GM08714 (cell line): ENCODE measurements at regions not wholly inside any gene's neighbourhood (a gene's known extent, or its start where the extent isn't known, plus 50 kb on each side); places are given as distances from the start of the nearest gene placed in this dataset.

Experiments used
- H3K4me3 ChIP-seq: fragments of 200-500 bp; sonication (Bioruptor generic); 2 replicates; pipeline ENCODE4 v1.5.1; 2014; ENCODE audit warnings: mild to moderate bottlenecking, low read length, inconsistent platforms
- ZNF274 ChIP-seq: IDR thresholded peaks from 2 replicates; pipeline ENCODE4 v1.6.1; 2012; ENCODE audit warnings: mild to moderate bottlenecking, low read depth, low read length

- H3K4me3 ChIP-seq = no peak overlapping the region
- no peak for TF ChIP-seq ZNF274
Observed at GRCh38 chr10:130558746-130559546, 422.8 kb downstream of the GLRX3 start.

DNA sequence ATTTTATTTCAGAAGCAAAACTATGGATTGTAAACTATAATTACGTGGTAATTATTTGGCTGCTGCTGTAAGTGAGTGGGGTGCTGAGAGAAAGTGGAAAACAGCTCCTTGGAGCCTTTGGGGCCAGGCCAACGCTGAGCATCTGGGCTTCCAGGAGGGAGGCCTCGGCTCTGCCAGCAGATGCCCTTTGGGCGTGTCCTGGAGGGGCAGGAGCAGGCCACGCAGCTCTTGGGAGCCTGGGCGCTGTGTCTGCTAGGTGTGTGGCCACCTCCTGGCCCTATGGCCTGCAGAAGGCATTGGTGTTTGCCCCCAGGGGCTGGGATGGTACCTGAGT, 423.3 kb downstream of the GLRX3 start:
- TF ChIP-seq ZNF274 = no peak

GRCh38 chr10:130560116-130560515, 423.9 kb downstream of the GLRX3 start:
- no peak overlapping the region for H3K4me3 ChIP-seq

More for the DNA sequence above, 423.3 kb downstream of the GLRX3 start:
- no peak overlapping the region for H3K4me3 ChIP-seq

DNA sequence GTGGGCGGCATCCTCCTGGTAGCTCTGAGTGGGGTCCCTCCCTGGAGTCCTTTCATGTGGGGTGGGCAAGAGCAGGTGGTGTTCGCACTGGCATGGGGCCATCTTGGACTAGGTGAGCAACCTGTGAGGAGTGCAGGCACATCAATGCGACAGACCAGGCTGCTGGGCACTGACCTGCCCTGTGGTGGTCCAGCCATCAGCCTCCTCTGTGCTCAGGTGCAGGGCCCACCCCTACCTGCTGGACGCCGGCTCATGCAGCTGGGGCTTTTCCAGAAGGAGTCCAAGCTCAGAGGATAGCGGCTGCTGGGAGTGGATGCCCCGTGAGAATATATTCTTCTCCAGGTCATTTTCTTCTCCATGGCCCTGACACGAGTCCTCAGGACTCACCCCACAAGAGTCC, 424.4 kb downstream of the GLRX3 start:
- no peak for TF ChIP-seq ZNF274
- no peak overlapping the region for H3K4me3 ChIP-seq

More at GRCh38 chr10:130560116-130560515, 423.9 kb downstream of the GLRX3 start:
- no peak for TF ChIP-seq ZNF274

- H3K4me3 ChIP-seq = no peak overlapping the region
- TF ChIP-seq ZNF274 = no peak
Observed at GRCh38 chr10:130561681-130562080, 425.5 kb downstream of the GLRX3 start.

DNA sequence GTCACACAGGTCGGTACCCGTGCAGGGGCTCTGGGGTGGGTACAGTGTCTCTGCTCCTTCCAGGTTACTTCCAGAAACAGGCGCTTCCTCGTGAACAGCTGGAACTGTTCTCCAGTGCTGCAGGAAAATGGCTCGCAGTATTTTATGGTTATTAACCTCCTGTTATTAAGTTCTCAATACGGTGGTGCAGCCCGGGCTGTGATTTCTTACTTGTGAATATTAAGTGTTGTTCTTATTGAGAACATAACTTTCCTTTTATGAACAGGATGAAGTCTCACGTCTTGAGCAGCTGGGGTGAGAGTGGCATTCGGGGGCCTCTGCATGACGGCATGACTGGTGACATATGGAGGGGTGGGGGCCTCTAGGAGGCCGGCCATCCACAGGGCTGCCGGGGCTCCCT, 430.8 kb downstream of the GLRX3 start:
- no peak for TF ChIP-seq ZNF274
- H3K4me3 ChIP-seq = no peak overlapping the region

DNA sequence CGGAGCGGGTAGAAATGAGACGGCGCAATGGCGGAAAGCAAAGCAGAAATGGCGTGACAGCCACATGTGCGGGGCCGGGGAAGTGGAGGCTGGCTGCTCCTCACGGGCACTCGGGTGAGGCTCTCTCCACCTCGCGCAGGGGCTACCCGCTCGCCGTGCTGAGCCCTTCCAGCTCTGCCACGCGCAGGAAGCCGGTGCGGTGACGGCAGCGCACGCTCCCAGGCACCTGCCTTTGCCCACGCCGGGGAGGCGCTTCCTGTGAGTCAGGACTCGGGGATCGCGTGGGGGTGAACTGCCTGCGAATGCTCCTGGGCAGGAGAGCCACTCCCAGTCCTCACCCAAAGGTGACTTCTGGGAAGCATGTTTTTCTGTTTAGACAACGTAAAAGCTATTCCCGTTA, 431.2 kb downstream of the GLRX3 start:
- TF ChIP-seq ZNF274 = no peak
- no peak overlapping the region for H3K4me3 ChIP-seq

DNA sequence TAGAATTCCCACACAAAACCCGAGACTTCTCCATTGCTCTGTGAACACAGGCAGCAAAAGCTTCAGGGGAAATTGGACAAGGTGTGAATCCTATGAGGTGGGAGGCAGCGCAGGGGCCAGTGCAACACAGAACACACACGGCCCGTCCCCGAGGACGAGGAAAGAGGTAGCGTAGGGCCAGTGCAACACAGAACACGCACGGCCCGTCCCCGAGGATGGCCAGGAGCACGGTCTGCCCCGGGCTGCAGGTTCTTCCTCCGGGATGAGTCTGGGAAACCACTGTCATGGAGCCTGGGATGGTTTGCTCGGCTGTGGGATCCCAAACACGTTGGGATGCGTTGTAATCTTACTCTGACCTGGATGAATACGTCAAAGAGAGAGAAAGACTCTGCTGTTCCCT, 432.1 kb downstream of the GLRX3 start:
- H3K4me3 ChIP-seq = no peak overlapping the region
- TF ChIP-seq ZNF274 = no peak

- no peak for TF ChIP-seq ZNF274
Observed at GRCh38 chr10:130570074-130570473, 433.9 kb downstream of the GLRX3 start.

GRCh38 chr10:130571674-130572073, 435.5 kb downstream of the GLRX3 start:
- H3K4me3 ChIP-seq = no peak overlapping the region
- TF ChIP-seq ZNF274 = no peak

More at GRCh38 chr10:130570074-130570473, 433.9 kb downstream of the GLRX3 start:
- no peak overlapping the region for H3K4me3 ChIP-seq

DNA sequence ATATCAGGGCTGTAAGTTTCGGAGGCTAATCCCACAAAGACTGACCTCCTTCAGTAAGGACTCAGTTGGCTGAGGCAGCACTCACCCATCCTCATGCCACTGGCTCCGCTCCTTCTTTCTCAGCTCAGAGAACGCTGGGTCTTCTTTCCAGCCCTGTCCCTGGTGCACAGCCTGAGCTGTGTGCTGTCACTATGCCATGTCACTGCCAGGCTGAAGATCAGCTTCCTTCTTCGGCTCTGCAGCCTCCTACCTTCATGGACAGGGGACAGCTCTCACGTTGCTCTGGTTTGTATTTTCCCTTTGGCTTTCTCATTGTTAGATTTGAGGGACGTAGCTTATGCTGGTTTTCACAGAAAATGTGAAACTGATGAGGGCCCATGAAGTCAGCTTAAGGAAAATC, 437.3 kb downstream of the GLRX3 start:
- H3K4me3 ChIP-seq = no peak overlapping the region
- TF ChIP-seq ZNF274 = no peak

GRCh38 chr10:130575756-130576285, 439.6 kb downstream of the GLRX3 start:
- H3K4me3 ChIP-seq = no peak overlapping the region
- no peak for TF ChIP-seq ZNF274

DNA sequence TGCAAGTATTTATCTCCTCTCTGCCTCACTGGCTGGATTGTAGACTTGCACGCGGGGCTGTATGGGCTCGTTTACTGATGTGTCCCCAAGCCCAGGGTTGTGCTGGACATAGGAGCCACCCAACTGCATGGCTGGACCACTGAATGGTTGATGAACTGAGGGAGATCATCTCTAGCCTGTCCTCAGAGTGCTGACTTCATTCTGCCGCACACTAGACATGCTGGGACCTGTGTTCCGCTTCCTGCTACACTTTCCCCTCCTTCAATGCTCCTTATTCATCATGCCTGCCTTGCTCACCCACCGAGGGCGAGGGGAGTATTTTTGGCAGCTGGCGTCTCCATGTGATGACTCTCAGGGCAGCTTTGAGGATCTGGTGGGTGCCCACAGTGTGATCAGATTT, 440.2 kb downstream of the GLRX3 start:
- no peak overlapping the region for H3K4me3 ChIP-seq

DNA sequence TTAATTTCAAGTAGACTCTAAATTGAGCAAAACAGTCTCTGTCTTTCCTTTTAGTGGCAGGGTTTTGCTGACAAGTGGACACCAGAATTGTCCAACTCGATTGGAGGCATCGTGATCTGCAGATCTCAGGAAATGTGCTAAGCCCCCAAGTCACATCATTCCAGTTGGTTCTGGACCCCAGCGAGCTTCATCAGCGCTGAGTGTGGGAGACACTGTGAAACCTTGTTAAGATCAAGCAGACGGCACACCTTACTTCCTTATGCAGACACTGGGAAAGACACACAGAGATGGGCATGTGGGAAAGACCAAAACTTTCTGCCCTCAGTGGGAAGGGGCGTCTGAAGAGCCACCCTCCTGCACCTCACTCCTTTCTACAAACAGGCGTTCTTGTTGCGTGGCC, 440.8 kb downstream of the GLRX3 start:
- no peak overlapping the region for H3K4me3 ChIP-seq
- TF ChIP-seq ZNF274 = no peak

More for the DNA sequence above, 440.2 kb downstream of the GLRX3 start:
- no peak for TF ChIP-seq ZNF274

DNA sequence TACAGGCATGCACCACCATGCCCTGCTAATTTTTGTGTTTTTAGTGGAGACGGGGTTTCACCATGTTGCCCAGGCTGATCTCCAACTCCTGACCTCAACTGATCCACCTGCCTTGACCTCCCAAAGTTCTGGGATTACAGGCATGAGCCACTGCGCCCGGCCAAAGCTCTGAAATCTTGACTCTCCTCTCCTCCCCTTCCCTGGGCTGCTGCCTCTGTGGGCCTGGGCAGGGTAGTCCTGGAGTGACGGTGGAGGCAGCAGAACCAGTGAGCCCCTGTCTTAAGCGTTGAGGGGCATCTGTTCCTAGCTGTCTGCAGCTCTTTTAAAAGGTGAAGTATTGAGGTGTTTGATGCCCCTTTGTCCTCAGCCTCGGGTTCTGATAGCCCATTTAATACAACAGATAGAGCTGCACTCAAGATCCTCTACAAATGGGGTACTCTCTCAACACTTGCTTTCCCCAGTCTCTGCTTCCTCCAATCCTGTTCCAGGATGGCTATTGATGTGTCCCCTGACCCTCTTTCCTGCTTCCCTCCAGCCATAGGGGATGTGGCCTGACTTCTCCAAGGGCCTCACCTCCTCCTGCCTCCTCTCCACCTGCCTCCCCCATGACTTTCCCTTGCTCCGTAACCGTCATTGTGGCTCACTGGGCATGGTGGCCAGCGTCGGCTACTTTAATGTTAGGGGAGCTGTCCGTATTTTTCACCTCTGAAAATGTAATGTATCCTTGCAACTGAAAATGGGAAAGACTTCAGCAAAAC, 442.5 kb downstream of the GLRX3 start:
- TF ChIP-seq ZNF274 = no peak
- no peak overlapping the region for H3K4me3 ChIP-seq
